ENCODE measurements at regions not wholly inside any gene's neighbourhood (a gene's known extent, or its start where the extent isn't known, plus 50 kb on each side); places are given as distances from the start of the nearest gene placed in this dataset.

DNA sequence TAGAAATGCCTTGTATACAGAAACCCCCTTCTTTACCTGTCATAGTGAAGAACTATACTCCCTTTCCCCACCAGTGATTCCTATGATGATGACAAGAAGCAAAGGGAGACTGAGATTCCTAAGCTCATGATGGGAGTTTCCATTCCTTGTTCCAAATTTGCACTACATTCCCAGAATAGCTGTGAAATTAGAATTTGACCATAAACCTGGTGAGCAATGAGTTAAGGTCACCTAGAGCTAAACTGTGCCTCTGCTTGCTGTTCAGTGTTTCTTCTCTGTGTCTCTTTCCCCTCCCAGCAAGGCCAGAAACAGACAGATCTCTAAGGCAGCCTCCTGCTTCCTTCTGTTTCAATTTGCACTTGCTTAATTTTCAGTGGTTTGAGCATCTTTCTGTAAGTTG is 332.1 kb downstream of the PIK3R1 start:
- TF ChIP-seq, protein P1, sequence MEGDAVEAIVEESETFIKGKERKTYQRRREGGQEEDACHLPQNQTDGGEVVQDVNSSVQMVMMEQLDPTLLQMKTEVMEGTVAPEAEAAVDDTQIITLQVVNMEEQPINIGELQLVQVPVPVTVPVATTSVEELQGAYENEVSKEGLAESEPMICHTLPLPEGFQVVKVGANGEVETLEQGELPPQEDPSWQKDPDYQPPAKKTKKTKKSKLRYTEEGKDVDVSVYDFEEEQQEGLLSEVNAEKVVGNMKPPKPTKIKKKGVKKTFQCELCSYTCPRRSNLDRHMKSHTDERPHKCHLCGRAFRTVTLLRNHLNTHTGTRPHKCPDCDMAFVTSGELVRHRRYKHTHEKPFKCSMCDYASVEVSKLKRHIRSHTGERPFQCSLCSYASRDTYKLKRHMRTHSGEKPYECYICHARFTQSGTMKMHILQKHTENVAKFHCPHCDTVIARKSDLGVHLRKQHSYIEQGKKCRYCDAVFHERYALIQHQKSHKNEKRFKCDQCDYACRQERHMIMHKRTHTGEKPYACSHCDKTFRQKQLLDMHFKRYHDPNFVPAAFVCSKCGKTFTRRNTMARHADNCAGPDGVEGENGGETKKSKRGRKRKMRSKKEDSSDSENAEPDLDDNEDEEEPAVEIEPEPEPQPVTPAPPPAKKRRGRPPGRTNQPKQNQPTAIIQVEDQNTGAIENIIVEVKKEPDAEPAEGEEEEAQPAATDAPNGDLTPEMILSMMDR (IDR thresholded peaks at IDR 0.05) = no peak
- TF ChIP-seq SMC3 (IDR thresholded peaks at IDR 0.05; ENCODE audit: low read depth, low read length) (no peak), POLR2AphosphoS5 (IDR thresholded peaks at IDR 0.05; ENCODE audit: low read depth, low read length) (no peak), EZH2phosphoT487 (IDR thresholded peaks at IDR 0.05; ENCODE audit: borderline replicate concordance, low read depth) (no peak), GABPA (IDR thresholded peaks at IDR 0.05; ENCODE audit: low read depth) (no peak), SIN3A (IDR thresholded peaks at IDR 0.05; ENCODE audit: borderline replicate concordance, low read depth, low read length) (no peak), ELF1 (IDR thresholded peaks at IDR 0.05) (no peak), EP300 (IDR thresholded peaks at IDR 0.05; ENCODE audit: borderline replicate concordance in 1 of 2, low read depth in 1 of 2, low read length in 1 of 2) (no peak)
- TF ChIP-seq, protein P2, sequence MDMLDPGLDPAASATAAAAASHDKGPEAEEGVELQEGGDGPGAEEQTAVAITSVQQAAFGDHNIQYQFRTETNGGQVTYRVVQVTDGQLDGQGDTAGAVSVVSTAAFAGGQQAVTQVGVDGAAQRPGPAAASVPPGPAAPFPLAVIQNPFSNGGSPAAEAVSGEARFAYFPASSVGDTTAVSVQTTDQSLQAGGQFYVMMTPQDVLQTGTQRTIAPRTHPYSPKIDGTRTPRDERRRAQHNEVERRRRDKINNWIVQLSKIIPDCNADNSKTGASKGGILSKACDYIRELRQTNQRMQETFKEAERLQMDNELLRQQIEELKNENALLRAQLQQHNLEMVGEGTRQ (IDR thresholded peaks at IDR 0.05; ENCODE audit: borderline replicate concordance, low read depth, low read length) = no peak
